GM18909 (cell line): ENCODE measurements at regions not wholly inside any gene's neighbourhood (a gene's known extent, or its start where the extent isn't known, plus 50 kb on each side); places are given as distances from the start of the nearest gene placed in this dataset.
A peak's percentile ranks its signal among the peaks of the same experiment; 100 is the strongest.
"Not testable (repeated sequence)": the region's sequence is repeated elsewhere in the genome, so short reads cannot be mapped to it uniquely, and the experiment has no call there.

ENCODE experiments used
- ATAC-seq: cut with Tn5 transposase; IDR thresholded peaks from one replicate; pipeline ENCODE4 v1.9.1; 2021; ENCODE audit warnings: mild to moderate bottlenecking; ENCODE audit not compliant: unreplicated experiment, poor library complexity

- not testable (repeated sequence) for ATAC-seq
Measured at GRCh38 chr7:65177041-65177440, 170.6 kb upstream of the ERV3-1 start.

DNA sequence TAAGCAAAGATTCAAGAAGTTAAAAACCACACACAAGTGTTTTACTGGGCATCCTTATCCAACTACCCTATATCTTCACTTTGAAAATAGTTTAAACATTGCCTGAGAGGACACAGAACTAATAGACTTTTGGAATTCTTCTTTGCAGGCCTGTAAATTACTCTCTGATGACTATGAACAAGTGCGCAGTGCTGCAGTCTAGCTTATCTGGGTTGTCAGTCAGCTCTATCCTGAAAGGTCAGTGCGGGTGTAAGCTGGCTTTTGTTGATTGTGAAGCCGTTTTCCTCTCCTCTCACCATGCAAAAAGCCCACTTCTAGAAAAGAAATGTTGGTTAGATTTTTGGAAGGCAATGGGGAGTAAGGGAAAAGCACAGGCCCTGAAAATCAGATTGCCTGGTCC is 143.6 kb upstream of the ERV3-1 start:
- ATAC-seq = not testable (repeated sequence)

GRCh38 chr7:65146118-65146914 is 139.8 kb upstream of the ERV3-1 start:
- not testable (repeated sequence) for ATAC-seq

GRCh38 chr7:65145710-65146109 is 139.2 kb upstream of the ERV3-1 start:
- not testable (repeated sequence) for ATAC-seq

DNA sequence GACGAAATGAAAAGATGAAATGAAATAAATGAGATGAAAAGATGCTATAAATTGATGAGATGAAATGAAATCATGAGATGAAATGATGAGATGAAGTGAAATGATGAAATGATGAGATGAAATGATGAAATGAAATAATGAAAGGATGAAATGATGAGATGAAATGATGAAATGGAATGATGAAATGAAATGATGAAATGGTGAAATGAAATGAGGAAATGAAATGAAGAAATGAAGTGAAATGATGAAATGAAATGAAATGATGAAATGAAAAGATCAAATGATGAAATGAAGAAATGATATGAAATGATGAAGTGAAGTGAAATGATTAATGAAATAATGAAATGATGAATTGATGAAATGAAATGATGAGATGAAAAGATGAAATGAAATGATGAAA is 138.5 kb upstream of the ERV3-1 start:
- ATAC-seq = not testable (repeated sequence)

GRCh38 chr7:65144557-65144956 is 138.1 kb upstream of the ERV3-1 start:
- not testable (repeated sequence) for ATAC-seq

DNA sequence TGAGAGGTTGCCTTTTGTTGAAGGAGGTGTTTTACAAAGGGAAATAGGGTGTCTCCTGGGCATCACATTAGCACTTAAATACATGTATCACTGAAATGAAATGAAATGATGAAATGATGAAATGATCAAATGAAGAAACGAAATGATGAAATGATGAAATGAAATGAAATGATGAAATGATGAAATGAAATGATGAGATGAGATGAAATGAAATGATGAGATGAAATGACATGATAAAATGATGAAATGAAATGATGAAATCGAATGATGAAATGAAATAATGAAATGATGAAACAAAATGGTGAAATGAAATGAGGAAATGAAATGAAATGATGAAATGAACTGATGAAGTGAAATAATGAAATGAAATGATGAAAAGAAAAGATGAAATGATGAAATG is 137.6 kb upstream of the ERV3-1 start:
- not testable (repeated sequence) for ATAC-seq

DNA sequence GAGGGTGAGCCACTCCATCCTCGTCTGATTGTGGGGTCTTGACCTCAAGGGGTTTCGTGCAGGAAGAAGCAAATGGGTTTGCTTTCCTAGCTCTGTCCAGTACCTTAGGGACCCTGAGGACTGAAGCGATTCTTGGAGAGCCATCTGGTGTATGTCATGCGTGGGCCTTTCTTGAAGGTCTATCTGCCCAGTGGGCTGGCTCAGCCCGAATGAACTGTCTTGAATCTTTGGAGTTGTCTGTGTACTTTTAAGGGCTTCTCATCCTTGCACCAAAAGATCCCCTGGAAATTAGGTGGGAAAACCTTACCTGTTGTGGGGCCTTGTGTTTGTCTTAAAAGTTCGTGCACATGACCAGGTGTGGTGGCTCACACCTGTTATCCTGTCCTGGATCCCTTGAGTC is 135.4 kb upstream of the ERV3-1 start:
- ATAC-seq = not testable (repeated sequence)

DNA sequence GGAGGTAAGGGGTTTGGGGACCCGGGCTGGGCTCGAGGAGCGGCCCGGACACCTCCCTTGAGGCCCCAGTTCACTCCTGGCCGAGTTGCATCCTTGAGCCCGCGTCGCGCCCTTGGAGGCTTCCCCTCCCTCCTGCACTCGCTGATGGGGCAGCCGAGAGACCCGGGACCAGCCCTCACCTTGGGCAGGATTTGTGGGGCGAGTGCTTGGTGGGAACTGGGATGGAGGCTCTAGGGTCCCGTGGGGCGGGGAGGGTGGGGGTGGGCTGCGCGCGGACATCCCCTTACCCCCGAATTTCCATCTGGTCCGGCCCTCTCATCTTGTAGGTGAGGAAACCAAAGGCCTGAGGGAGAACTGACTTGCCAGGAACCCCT is 134.9 kb upstream of the ERV3-1 start:
- not testable (repeated sequence) for ATAC-seq

DNA sequence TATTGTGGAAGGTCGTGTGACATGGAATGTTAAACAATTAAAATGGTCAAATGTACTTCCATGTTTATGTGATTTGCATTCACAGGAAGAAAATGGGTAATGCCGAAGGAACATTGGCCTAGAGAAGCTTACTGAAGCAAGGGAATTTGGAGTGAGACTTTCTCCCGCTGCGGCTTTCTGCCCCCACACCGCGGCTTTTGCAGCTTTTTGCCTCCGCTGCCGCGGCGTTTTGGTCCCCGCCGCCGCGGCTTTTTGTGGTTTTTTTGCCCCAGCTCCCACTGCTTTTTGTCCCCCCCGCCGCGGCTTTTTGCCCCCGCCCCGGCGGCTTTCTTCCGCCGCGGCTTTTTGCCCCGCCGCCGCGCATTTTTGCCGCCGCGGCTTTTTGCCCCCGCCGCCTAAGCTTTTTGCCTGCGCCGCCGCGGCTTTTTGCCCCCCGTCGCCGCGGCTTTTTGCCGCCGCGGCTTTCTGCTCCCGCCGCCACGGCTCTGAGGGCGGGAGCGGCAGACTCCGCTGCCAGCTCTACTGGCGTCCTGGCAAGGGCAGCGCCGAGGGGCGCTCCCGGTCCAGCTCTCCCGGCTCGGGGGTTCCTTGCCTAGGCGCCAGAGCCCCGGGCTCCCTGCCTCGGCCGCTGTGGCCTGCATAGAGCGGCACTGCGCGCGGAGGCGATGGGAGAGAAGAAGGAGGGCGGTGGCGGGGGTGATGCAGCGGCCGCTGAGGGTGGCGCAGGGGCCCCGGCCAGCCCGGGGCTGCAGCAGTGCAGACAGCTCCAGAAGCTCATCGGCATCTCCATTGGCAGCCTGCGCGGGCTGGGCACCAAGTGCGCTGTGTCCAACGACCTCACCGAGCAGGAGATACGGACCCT is 134.3 kb upstream of the ERV3-1 start:
- ATAC-seq = not testable (repeated sequence)

DNA sequence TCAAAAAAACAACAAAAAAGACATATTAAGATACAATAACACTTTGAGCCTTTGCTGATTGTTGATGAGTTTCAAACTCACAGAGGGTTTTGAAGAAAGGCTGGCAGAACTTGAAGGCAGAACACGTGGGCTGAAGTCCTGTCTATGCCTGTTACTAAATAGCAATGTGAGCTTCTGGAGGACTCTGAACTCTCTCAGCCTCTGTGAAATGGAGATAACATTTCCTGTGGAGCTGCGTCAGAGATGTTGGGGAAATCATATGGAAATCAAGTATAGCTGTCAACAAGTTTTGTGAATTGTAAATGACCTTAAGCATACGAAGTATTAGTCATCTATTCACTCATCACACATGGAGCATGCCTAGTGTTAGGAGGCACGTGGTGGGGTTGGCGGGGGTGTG is 130.4 kb upstream of the ERV3-1 start:
- not testable (repeated sequence) for ATAC-seq

DNA sequence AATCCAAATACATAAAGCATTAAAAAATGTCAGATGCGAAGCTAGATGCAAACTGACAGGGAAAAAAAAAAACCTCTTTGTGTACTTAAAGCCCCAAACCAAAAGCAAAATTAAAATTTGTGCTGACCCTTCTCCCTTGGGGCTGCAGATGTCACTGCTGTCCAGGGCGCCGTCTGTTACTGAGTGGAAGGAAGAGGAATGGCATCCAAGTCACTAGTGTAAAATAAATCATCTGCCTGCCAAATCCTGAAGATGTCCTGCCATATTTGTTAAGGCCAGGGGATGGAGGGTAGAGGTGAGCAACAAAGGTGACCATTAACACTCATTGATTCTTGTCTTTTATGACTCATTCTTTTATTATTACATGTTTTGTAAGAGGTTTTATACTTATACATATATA is 126.6 kb upstream of the ERV3-1 start:
- ATAC-seq = not testable (repeated sequence)

- not testable (repeated sequence) for ATAC-seq
Measured at GRCh38 chr7:65132256-65132655, 125.8 kb upstream of the ERV3-1 start.

DNA sequence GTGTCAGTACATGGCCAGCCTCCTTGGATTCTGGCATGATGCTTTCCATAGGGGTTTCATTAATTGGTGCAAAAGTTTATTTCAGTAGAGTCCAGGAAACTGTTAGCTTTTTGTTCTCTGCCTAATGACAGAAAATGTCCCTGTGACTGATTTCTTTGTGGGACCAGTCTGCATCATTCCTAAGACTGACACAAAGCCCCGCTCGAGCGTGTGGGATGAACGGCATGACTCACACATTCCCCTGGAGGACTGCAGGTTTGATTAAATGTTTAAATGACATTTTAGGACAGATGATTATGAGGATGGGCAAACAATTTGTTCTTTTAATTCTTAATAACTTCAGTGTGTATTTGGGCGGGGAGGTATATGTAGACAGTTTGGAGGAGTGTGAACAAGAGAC is 120.9 kb upstream of the ERV3-1 start:
- not testable (repeated sequence) for ATAC-seq

DNA sequence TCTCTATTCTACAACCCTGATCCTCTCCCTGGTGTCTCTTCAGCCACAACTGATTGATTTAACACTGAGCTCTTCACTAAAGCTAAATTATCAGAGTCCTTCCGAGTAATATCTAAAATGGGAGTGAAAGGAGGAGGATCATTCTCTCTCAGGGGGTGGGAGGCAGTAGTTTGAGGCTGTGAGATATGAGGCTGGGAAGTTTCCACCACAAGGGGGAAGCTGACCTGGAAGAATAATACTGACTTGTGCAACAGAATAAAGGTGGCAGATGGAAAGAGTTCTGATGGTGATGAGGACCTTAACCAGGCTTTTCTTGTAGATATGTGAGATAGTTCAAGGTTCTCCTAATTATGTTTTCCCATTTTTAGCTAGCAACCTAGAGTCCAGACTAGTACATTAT is 118.1 kb upstream of the ERV3-1 start:
- ATAC-seq = not testable (repeated sequence)

DNA sequence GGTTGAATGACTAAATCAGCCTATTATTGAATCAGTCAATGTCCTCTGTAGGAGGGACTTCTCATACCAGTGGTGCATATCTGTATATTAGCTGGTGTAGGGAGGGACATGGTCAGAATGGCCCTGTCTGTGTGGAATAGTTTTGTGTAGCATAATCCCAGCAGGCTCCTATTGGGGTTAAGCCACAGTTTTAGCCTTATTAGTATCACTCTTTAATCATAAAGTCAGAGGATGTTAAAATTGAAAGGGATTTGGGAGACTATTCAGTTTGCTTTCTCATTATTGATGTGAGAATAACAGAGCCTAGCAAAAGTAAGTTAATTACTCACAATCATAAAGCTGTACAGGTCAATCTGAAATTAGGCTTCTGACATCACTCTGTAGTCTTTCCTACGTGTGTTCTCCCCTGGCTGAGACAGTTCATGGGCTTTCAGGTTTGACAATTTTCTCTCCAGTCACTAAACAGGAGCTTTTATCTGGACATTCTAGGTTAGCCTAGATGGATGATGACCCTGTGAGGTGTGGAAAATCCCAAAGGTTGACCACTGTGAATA is 99.2 kb upstream of the ERV3-1 start:
- ATAC-seq = not testable (repeated sequence)

GRCh38 chr7:65100499-65100898 is 94.0 kb upstream of the ERV3-1 start:
- not testable (repeated sequence) for ATAC-seq

DNA sequence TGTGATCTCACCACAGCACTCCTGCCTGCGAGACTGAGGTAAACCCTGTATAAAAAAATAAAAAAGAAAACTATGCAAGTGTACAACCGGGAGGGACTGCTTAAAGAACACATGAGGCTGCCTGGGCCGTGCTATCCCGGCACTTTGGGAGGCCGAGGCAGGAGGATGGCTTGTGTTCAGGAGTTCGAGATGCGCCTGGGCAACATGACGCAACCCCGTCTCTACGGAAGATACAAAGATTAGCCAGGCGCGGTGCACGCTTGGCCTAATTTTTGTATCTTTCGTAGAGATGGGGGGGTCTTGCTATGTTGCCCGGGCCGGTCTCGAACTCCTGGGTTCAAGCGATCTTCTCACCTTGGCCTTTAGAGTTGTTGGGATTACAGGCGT is 75.2 kb upstream of the ERV3-1 start:
- ATAC-seq = not testable (repeated sequence)

GRCh38 chr7:65080799-65081668 is 74.5 kb upstream of the ERV3-1 start:
- peak; percentile 100 for ATAC-seq

DNA sequence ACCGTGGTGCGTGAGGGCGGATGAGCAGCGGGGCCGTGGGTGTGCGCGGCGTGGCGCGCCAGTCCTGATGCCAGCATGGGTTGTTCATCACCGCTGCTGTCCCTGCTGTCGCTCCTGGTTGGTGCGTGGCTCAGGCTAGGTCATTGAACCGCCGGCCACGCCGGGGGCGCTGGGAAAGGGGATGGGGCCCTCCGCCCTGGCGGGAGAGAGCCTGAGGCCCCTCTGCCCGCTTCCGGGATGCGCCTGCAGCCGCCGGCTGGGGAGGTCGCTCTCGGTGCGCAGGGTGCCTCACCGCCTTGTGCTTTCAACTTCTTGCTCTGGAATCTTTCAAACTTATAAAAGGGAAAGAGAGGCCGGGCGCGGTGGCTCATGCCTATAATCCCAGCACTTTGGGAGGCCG is 68.5 kb upstream of the ERV3-1 start:
- not testable (repeated sequence) for ATAC-seq
